ENCODE measurements at regions not wholly inside any gene's neighbourhood (a gene's known extent, or its start where the extent isn't known, plus 50 kb on each side); places are given as distances from the start of the nearest gene placed in this dataset.

- H3K36me3 Mint-ChIP-seq (ENCODE audit: insufficient read depth in 1 of 3, low read depth in 3 of 3): no peaks in the 10 kb centered on the region
- TF ChIP-seq, protein P1, sequence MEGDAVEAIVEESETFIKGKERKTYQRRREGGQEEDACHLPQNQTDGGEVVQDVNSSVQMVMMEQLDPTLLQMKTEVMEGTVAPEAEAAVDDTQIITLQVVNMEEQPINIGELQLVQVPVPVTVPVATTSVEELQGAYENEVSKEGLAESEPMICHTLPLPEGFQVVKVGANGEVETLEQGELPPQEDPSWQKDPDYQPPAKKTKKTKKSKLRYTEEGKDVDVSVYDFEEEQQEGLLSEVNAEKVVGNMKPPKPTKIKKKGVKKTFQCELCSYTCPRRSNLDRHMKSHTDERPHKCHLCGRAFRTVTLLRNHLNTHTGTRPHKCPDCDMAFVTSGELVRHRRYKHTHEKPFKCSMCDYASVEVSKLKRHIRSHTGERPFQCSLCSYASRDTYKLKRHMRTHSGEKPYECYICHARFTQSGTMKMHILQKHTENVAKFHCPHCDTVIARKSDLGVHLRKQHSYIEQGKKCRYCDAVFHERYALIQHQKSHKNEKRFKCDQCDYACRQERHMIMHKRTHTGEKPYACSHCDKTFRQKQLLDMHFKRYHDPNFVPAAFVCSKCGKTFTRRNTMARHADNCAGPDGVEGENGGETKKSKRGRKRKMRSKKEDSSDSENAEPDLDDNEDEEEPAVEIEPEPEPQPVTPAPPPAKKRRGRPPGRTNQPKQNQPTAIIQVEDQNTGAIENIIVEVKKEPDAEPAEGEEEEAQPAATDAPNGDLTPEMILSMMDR (conservative IDR thresholded peaks at IDR 0.05): no peak
- Histone ChIP-seq H3K27ac (ENCODE audit: insufficient read length, low read depth, low read length) (no peak overlapping the region), H3K4ac (ENCODE audit: low read depth, low read length) (no peak overlapping the region), H2BK12ac (ENCODE audit: insufficient read length, low read depth, low read length) (no peak overlapping the region), H3K4me2 (ENCODE audit: insufficient read depth, insufficient read length, low read length) (no peak overlapping the region), H4K8ac (replicated peaks; ENCODE audit: insufficient read length, low read depth, low read length) (no peak overlapping the region), H2BK120ac (ENCODE audit: low read depth, low read length, poor library complexity, severe bottlenecking) (no peak overlapping the region), H2AFZ (ENCODE audit: low read length) (no peak overlapping the region), H3K9me3 (ENCODE audit: control insufficient read depth, low read depth, low read length) (no peaks in the 10 kb centered on the region), H4K5ac (ENCODE audit: insufficient read length, low read depth, low read length) (no peak overlapping the region), H2BK20ac (ENCODE audit: low read depth, low read length, poor library complexity, severe bottlenecking) (no peak overlapping the region), H3K14ac (ENCODE audit: insufficient read depth, low read length) (no peak overlapping the region; the same call in 1 of the 2 replicates), H3K23ac (ENCODE audit: insufficient read length, low read depth, low read length) (no peak overlapping the region), H2BK5ac (ENCODE audit: insufficient read length, low read length) (no peak overlapping the region), H3K4me1 (ENCODE audit: insufficient read depth, low read length) (peaks cover 4% of the 10 kb centered on the region; the same call in 1 of the 2 replicates), H4K91ac (ENCODE audit: insufficient read length, low read depth, low read length) (no peak overlapping the region), H3K9ac (ENCODE audit: extremely low read depth, insufficient read length, low read length) (no peak overlapping the region), H3K56ac (ENCODE audit: insufficient read length, low read depth, low read length) (no peak overlapping the region), H3T11ph (ENCODE audit: low read length) (no peak overlapping the region), H2BK15ac (ENCODE audit: low read depth, low read length) (no peak overlapping the region), H4K20me1 (ENCODE audit: control insufficient read depth, insufficient read depth, insufficient read length) (no peaks in the 10 kb centered on the region), H3K23me2 (ENCODE audit: insufficient read length, low read depth, low read length, poor library complexity, severe bottlenecking) (no peaks in the 10 kb centered on the region), H3K79me2 (ENCODE audit: insufficient read depth, low read length) (no peaks in the 10 kb centered on the region), H2AK5ac (ENCODE audit: insufficient read length, low read length) (no peak overlapping the region), H3K18ac (ENCODE audit: insufficient read length, low read depth, low read length) (no peak overlapping the region), H3K27me3 (ENCODE audit: insufficient read depth, low read length) (no peaks in the 10 kb centered on the region; the same call in 1 of the 2 replicates), H3K79me1 (ENCODE audit: insufficient read depth, low read depth, low read length, poor library complexity, severe bottlenecking) (no peaks in the 10 kb centered on the region)
- DNase-seq: no peak
- peaks cover 27 to 47% of the 10 kb centered on the region in 2 experiments for H3K4me1 Mint-ChIP-seq
- no peak overlapping the region for H3K4me3 Mint-ChIP-seq
- no CpG with 5 or more reads among the region's 2 CpGs for WGBS (ENCODE audit: extremely low coverage, insufficient read length, low lambda C conversion rate)
- peaks cover 19% of the 10 kb centered on the region for H3K27me3 Mint-ChIP-seq (ENCODE audit: low read depth)
- H3K27ac Mint-ChIP-seq: peak overlapping the region in 1 of 3 experiments; percentile 23; a peak in 1 of 7 replicates
- no peaks in the 10 kb centered on the region for H3K9me3 Mint-ChIP-seq
These were observed 258.1 kb downstream of the MN1 start for GRCh38 chr22:27543460-27543859.
